K562 (cell line): ENCODE measurements at regions not wholly inside any gene's neighbourhood (a gene's known extent, or its start where the extent isn't known, plus 50 kb on each side); places are given as distances from the start of the nearest gene placed in this dataset.

ENCODE experiments used
- CTCF ChIP-seq, 3 experiments: IDR thresholded peaks in 2 of 3; conservative IDR thresholded peaks in 1 of 3; 2 replicates each; pipeline ENCODE4 v1.5.1; 2011 to 2012; ENCODE audit warnings: low read length in 3 of 3, mild to moderate bottlenecking in 3 of 3, control low read depth in 2 of 3, improper control_type of control experiment in 1 of 3, inconsistent platforms in 1 of 3, low read depth in 1 of 3, mixed read lengths in 1 of 3, moderate library complexity in 1 of 3; ENCODE audit not compliant: insufficient read depth in 2 of 3
- EP300 ChIP-seq: IDR thresholded peaks from 2 replicates; pipeline ENCODE4 v1.6.1; 2012; ENCODE audit warnings: low read length, improper control_type of control experiment
- HEY1 ChIP-seq: fragments of 250-450 bp; sonication (Bioruptor Pico); IDR thresholded peaks from 2 replicates; pipeline ENCODE4 v1.5.0; 2020; ENCODE audit warnings: mild to moderate bottlenecking, moderate library complexity, borderline replicate concordance
- MAFK ChIP-seq: IDR thresholded peaks from 2 replicates; pipeline ENCODE4 v1.6.1; 2011; ENCODE audit warnings: low read length, improper control_type of control experiment
- MXI1 ChIP-seq: IDR thresholded peaks from 2 replicates; pipeline ENCODE4 v1.6.1; 2011; ENCODE audit warnings: low read depth, mild to moderate bottlenecking, improper control_type of control experiment, low read length
- POLR2A ChIP-seq: fragments of 450-650 bp; conservative IDR thresholded peaks from 2 replicates; pipeline ENCODE4 v1.6.1; 2016
- POLR2AphosphoS5 ChIP-seq: IDR thresholded peaks from 2 replicates; pipeline ENCODE4 v1.6.1; 2011; ENCODE audit warnings: mild to moderate bottlenecking, low read depth, low read length, moderate library complexity; ENCODE audit not compliant: control insufficient read depth, insufficient read depth
- RAD51 ChIP-seq: fragments of 450-650 bp; IDR thresholded peaks from 2 replicates; pipeline ENCODE4 v1.7.1; 2016; ENCODE audit warnings: low read depth, mild to moderate bottlenecking, borderline replicate concordance
- RFX5 ChIP-seq: IDR thresholded peaks from 2 replicates; pipeline ENCODE4 v1.6.1; 2011; ENCODE audit warnings: low read depth, mild to moderate bottlenecking, improper control_type of control experiment, low read length
- SFPQ ChIP-seq: fragments of 200-400 bp; formaldehyde crosslinking; IDR thresholded peaks from 2 replicates; pipeline ENCODE4 v1.6.1; 2017; ENCODE audit warnings: mild to moderate bottlenecking, low read depth, low read length, moderate library complexity
- SIX5 ChIP-seq, 2 experiments: IDR thresholded peaks; 2 replicates each; pipeline ENCODE4 v1.6.1; 2011; ENCODE audit warnings: low read length in 2 of 2, borderline replicate concordance in 1 of 2, low read depth in 1 of 2, mild to moderate bottlenecking in 1 of 2, moderate library complexity in 1 of 2; ENCODE audit not compliant: insufficient read depth in 1 of 2
- TEAD2 ChIP-seq: fragments of 450-650 bp; IDR thresholded peaks from 2 replicates; pipeline ENCODE4 v1.6.1; 2016; ENCODE audit warnings: missing genetic modification characterization, control low read depth, missing compliant biosample characterization

GRCh38 chr2:125185691-125186270 is 1160.7 kb downstream of the CNTNAP5 start:
- TF ChIP-seq RAD51 = no peak
- no peak for TF ChIP-seq EP300
- TF ChIP-seq SIX5 (IDR thresholded peaks at IDR 0.05; ENCODE audit: borderline replicate concordance in 1 of 2, insufficient read depth in 1 of 2, low read depth in 1 of 2, low read length in 2 of 2) = no peak
- no peak for TF ChIP-seq RFX5
- no peak for TF ChIP-seq MXI1
- no peak for TF ChIP-seq POLR2AphosphoS5
- no peak for TF ChIP-seq CTCF (IDR thresholded peaks at IDR 0.05 in 2 of 3, conservative IDR thresholded peaks at IDR 0.05 in 1 of 3; ENCODE audit: insufficient read depth in 2 of 3, low read depth in 1 of 3, low read length in 3 of 3)
- no peak for TF ChIP-seq TEAD2 (tag)
- no peak for TF ChIP-seq HEY1 (CRISPR knock-in tag)
- no peak for TF ChIP-seq SFPQ
- no peak for TF ChIP-seq MAFK
- no peak for TF ChIP-seq POLR2A
